ENCODE measurements at regions not wholly inside any gene's neighbourhood (a gene's known extent, or its start where the extent isn't known, plus 50 kb on each side); places are given as distances from the start of the nearest gene placed in this dataset.
A peak's percentile ranks its signal among the peaks of the same experiment; 100 is the strongest.

DNA sequence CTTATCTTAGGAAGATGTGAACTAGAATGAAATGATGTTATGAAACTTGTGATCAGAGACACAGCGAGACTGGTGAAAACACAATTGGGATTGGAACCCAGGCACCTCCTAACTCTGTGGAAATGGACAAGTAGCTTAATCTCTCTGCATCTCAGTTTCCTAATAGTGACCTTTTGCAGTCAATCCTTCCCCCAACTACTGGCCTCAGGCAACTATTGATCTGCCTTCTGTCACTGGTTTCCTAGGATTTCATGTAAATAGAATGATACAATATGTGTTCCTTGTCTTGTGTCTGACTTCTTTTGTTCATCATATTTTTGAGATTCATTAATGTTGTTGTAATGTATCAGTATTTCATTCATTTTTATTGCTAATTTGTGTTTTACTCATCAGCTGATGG lies 341.7 kb downstream of the REEP3 start:
- ATAC-seq: no peak

DNA sequence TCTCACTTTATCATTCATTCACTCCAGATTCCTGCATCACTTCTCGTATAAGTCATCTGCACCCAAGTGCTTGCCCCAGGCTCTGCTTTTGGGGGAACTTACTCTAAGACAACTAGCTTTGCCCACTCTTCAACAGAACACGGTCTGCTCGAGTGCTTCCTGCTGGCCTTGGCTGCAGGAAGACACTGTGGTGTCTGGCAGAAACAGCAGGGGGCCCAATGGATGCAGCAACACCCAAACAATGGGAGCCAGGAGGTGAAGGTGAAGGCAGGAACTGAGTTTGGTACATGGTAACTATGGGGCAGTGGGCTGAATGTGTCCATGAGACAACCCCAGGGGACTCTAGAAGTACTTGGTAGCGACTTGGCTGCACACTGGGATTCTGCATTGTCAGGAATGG lies 344.0 kb downstream of the REEP3 start:
- no peak for ATAC-seq

DNA sequence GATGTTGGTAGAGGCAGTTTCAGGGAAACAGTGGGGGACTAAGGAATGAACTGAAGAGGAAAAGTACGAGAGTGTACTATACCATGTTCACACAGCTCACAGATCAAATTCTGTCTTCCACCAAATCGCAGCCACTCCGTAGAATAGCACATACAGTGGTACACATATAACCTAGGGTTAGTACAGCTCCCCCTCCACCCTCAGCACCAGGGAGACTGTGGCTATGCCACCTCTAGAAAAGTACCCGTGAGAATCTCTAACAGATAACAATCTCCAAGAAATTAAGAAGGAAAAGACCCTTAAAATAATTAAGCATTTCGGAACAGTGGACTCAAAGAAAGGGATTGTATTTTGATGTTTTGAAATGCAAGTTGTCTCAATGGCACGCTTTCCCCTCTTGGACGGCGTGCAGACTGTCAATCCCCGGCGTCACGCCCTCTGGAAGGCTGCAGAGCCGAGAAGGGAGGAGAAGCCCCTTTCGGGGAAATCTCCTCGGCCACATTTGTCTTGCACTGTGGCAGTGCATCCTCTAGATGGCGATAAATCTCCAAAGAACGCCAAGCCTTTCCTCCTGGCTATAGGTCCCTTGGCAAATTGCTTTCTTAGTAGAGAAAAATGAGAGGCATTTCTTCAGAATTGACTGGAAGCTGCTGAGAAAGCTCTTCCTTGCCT lies 345.0 kb downstream of the REEP3 start:
- peak; percentile 56 for ATAC-seq

DNA sequence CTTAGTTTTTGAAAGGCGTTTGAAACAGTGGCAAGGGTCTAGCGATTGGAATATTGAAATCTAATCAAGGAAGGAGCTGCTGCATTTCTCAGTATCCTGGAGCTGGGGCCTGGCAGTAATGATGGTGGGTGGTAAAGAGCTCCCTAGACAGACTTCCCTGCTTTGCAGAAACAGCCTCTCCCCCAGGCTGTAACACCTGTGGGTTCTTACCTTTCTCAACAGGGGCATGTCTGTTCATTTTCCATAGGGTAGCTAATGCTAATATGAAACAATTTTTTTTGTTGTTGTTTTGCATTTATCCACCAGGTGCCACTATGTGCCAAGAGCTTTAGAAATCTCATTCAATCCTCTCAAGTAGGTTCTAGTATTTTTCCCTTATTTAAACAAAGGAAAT lies 345.5 kb downstream of the REEP3 start:
- no peak for ATAC-seq

DNA sequence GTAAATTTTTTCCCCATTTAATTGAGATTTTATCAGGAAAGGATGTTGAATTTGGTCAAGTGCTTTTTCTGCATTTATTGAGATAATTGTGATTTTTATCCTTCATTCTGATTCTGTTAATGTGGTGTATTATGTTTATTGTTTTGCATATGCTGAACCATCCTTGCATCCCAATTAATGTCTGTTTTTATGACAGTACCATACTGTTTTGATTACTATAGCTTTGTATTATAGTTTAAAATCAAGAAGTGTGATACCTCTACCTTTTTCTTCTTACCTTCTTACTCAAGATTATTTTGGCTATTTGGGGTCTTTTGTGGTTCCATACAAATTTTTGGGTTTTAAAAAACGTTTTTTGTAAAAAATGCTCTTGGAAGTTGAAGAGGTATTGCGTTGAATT lies 357.2 kb downstream of the REEP3 start:
- ATAC-seq: no peak

DNA sequence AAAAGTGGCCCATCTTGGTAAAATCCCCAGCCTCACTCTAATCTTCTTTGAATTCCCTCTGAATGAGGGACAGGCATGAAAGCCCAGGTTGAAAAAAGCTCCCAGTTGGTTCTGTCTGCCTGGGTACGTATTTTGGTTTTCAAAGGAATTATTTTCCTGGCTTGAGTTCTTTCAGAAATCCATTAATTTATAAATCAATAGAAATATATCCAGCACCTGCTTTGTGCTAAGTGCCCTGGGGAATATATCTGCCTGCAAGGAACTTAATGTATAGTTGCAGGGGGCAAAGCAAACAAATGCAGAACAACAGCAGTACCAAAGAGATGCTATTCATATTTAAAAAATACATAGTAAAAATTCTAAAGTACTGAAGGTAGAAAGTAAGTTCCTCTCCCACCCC lies 362.7 kb downstream of the REEP3 start:
- ATAC-seq: no peak

DNA sequence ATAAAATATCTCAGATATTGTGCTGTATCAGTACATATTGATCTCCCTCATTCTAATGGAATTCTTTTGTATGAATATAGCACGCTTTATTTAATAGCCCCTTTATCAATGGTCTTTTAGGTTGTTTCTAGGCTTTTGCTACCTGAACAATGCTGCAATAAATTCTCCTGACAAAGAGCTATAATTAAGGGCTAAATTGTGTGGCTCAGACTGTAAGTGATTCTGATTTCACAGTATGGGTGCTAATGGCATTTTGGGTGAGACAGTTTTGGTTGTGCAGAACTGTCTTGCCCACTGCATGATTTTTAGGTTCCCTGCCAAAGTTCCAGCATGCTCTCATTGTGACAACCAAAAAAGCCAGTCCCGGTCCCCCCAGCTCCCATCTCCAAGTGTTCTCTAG lies 363.2 kb downstream of the REEP3 start:
- no peak for ATAC-seq

DNA sequence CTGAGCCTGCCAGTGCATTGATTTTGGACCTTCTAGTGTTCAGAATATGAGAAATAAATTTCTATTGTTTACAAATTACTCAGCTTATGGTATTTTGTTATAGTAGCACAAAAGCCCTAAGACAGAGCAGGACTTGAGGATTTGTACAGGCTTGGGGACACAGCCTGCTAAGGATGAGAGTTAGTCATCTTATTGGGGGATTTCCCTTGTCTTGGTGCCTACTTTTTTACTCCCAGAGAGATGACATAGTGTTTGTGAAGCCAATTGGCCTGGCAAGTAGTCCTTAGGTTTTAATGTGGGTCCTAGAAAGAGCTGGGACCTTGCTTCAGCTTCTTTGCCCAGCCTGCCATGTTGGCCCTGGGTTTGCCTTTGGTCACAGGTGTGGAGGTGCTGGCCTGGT lies 364.0 kb downstream of the REEP3 start:
- ATAC-seq: no peak

DNA sequence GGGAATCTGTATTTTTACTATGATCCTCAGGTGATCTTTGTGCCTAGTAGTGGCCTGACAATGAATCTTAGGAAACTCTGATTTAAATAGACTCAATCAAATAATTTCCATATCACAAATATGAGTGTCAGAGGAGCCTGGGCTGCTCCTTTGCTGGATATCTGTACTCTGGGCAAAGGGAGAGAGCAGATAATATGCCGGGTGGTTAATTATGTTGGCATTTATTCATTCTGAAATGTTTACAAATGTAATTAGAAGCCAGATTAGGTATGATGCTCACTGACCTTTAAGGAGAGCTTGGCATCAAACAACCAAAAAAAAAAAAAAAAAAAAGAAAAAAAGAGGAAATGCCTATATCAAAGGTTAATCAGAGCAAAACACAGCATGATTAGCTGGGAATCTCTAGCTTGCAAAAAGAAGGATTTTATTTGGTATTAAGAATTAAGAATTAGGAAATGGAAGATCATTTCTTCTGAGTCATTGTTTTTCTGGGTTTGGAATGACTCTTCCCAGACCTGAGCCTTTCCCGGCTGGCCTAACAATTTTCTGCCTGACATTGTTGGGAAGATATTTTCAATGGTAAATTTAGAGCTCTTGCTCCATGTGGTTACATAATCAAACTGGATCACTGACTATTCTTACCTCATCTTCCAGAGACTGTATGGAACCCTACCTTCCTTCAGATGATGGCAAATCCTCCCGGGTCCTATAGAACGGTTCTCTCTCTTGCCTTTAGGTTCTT lies 365.3 kb downstream of the REEP3 start:
- ATAC-seq: no peak

DNA sequence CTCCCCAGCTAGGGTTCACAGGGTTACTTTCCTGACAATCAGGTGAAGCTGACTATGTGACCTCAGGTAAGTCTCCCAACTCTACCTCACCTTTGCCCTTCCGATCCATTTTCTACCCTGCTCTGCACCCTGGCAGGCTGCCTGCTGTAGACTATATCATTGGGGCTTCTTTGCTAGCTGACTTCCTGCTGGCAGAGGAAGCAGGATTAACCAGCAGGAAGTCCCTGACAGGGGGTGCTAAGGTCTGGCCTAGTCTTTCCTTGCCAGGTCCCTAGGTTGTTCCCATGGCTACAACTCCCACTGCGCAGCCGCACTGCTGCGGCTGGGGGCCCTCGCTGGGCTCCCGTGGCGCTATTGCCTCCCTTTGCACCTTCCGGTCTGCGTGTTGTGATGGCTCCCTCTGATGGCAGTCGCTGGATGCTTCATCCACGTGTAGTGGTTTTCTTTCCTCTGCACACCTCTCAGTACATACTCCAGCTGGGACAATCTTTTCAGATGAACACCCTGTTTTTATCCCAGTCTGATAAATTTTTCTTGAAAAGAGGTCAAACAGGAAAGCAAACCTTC lies 365.9 kb downstream of the REEP3 start:
- no peak for ATAC-seq

DNA sequence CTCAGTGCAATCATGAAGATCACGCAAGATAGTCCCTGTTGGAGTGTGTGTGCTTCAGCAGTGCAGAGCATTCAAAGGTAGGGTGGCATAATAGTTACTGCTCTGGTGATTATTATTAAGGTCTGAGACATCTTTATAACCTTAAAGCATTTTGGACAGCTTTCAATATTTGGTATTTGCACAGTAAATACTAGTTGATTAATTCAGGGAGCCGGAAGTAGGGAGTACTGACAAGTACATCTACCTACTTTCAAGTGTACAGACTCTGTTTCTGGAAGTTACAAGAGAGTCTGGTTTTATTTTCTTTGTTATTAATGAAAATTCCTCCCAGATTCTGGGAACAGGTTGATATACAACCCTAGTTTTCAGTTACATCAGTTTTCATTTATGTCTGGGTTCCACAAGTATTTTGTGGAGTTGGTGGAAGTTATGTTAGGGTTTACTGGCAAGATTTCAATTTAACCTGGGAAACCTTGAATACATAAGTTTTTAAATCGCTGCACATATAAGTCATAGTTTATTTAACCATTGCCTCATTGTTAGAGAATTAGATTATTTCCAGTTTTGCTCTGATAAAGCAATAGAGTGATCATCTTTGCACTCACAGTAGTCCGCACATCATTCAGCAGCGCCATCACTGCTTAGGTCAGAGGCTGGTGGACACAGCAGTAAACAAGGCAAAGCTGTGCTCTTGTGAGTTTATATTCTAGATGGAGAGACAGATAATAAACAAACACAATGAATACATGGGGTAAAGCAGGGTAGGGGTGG lies 366.6 kb downstream of the REEP3 start:
- no peak for ATAC-seq

DNA sequence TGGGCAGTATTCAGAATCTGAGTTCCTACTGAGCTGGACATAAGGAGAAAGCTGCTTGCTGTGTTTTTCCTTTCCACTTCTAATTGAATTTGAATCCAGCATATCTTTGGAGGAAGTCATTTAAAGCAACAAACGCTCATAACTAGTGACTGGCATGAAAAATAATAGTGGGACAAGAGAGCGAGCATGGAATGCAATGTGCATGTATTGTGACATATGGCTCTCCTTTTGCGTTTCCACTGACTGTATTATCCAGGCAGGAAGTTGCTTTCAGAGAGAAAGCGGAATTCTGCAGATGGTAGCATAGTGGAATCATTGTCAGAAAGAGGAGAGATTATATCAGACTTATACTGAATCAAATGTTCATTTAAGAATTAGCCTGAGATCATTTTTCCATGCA lies 368.6 kb downstream of the REEP3 start:
- ATAC-seq: no peak

DNA sequence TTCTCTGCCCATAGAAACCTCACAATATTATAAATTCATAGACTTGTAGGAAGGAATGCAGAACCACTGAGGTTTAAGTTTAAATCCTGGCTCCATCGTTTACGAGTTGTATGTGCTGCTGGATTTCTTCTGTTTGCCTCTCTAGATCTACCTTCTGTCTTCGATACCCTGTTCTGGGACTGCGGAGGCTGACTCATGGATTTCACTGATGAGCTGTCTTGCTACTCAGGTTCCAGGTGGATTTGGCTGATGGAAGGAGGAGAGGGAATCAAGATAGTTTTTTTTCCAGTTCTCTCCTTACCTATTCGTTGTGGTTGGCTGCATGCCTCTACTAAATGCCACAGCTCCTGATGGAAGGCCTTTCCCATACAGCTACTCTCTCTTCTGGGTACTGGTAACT lies 375.8 kb downstream of the REEP3 start:
- no peak for ATAC-seq

DNA sequence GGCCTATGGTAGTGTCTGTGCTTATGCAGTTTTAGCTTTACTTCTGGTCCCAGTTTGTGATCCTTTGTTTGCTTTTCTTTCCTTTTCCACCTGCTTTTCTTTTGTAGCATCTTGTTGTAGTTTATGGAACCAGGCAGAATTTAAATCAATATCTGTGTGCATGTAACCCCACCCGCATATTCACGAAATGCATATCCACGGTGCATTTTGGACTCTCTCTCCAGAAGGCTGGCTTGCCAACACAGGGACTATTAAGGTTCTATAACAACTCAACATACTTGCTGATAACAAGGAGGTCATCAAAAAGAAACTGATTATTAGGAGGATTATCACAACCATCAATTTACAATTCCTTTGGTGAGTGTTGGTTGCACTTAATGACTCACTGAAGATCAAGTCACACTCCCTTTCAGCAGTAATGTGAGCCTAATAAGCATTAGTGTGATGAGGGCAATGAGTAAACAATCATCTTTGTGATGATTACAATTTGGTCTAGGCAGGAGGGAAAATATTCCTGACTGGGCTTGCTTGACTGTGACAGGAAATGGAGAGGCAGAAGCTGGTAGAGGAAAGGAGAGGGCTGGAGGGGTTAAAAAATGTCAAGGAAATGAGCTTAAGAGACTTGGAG lies 378.6 kb downstream of the REEP3 start:
- no peak for ATAC-seq

DNA sequence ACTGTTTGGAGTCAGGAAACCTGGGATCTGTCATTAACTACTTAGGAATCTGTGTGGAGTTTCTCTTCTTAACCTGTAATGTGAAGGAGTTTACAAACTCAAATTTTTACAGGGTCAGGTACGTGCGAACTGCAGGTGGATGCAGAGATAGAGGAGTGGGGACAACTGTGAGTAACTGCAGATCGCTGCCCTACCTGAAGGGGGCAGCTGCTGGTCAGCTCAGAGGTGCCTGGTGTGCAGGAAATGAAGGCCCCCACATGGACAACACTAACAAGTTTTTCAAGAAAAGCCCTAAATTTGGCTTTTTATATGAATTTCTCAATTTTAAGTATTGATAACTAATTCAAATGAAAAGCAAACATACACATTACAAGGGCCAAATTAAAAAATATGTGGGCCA lies 380.0 kb downstream of the REEP3 start:
- no peak for ATAC-seq

DNA sequence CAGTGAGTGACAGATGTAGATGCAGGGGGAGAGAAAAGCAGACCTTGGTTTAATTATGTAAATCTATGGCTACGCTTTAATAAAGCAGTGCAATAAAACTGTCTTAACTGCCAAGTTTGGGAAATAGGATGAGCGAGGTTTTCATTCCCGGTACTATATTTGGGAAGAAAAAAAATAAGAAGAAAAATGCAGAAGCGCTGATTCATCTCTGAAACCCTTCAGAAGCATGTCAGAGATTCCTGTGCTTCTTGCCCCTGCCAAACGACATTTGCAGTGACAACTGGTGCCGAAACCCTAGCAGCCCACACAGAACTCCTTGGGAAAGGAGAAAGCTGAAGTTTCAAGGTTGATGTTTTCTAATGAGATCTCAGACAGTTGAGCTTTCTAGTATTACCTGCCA lies 380.7 kb downstream of the REEP3 start:
- ATAC-seq: no peak

DNA sequence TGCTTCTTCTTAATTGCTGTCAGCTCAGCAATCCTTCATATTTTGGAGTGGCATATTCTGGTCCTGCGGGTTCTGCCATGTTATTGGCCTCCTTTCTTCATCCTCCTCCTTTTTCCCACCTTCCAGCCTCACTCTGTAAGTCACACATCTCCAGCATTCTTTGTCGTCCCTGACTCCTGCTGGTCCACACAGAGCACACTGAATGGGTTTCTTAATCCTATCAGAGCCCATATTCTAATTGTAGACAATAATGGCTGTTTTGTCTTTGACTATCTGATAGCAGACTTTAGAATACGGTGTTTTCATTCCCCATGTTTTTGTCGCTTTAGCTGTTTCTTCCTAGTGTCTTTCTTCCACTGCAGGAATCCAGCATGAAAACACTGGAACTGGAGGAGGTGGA lies 389.6 kb downstream of the REEP3 start:
- ATAC-seq: no peak

DNA sequence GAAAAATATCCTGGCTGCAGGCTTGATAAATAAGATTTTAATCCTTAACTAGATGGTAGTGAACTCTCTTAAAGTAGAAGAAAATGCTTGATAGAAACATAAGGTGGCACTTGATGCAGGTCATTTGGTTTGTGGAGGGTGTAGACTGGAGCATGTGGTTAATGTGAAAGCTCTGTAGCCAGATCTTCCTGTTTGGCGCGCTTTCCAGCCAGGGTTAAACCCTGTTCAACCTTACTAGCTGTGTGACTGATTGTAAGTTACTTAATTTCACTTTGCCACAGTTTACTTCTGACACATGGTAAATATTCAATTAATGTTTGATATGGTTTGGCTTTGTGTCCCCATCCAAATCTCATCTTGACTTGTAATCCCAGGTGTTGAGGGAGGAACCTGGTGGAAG lies 394.0 kb downstream of the REEP3 start:
- ATAC-seq: no peak

DNA sequence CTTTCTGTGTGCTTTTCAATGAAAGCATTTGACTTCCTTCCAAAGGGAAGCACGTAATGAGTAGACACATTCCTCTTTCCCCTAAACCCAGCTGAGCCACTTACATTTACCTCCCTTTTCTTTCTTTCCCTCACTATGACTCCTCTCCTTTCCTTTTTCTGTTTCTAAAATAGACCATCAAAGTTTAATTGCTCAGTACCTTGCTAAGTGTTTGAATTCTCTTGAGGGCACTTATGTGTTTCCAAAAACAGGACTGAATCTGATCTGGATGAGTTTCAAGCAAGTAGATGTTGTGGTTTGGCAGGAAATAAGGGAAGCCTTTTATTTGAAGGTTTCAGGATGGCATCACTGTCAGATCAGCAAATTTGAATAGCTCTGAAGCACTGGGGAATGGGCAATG lies 396.2 kb downstream of the REEP3 start:
- no peak for ATAC-seq

DNA sequence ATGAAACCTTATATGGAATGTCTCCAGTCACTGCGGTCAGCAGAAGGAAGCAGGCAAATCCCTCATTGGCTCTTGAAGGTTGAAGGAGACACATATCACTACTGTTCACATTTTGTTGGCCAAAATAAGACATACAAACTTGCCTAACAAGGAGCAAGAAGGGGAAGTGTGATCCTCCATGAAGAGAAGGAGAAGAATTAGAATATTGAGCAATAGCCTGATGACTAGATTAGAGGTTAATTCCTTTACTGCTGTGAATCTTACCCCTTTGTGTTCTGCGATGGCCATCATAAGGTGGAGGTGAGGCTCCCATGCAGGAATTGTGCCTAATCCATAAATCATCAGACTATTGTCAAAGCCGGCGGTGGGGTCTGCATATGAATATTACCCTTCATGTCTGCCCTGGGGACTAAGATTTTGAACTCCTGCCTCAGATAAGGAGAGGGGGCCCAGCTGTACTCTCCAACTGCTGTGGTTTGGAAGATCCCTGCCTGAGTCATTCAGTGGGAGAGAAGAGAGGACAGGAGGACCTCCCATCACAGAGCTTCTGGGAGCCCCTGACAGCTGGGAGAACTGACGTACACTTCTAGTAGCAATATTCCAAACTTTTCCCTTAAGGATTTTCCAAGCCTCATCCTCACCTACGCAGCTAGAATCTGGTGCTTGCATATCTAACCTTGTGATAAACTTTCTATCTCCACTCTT lies 398.5 kb downstream of the REEP3 start:
- no peak for ATAC-seq

DNA sequence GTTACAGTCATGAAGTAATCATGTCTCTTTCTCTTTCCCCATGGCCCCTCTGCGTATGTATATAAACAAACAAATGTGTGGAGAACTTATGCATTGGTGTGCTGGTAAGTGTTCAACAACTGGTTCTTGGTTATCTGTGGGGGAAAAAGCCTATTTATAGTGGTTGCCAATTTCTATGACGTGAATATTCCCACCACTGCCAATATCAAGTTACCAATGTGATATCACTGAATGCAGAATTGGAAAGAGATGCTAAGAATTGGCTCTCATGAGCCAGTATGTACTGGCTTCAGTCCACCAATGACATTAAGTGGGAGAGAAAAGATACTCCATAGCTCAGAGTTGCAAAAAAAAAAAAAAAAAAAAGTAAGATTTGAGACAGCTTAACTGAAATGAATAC lies 399.7 kb downstream of the REEP3 start:
- no peak for ATAC-seq

DNA sequence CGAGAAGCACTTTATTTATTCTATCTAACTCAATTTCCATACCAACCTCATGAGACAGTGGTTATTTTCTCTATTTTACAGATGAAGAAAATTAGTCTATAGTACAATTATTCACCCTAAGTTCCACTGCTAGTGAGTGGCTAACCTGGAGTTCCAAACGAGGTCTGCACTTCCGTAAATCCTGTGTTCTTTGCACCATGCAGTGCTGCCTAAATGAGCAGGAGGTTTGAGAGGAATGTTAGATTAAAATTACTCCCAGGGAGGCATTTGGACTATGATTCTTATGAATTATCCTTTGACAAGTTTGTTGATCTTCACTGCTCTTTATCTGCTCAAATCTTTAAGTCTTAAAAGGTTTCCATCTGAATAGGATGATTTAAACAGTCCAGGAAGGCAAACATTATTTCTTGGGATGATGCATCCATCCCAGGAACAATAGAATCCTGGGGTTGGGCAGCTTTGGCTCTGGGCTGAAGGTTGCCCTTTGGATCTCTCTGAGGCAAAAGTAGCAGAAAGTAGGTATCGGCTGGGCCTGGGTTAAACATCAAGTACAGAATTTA lies 400.8 kb downstream of the REEP3 start:
- no peak for ATAC-seq
